Peyer's patch (tissue), 4 donors: ENCODE measurements at regions not wholly inside any gene's neighbourhood (a gene's known extent, or its start where the extent isn't known, plus 50 kb on each side); places are given as distances from the start of the nearest gene placed in this dataset.
A peak's percentile ranks its signal among the peaks of the same experiment; 100 is the strongest.

ENCODE experiments used
- DNase-seq, 3 donors: peaks; one replicate each; pipeline ENCODE4 v3.0.0-alpha.2; 2017 to 2019
- H3K27ac ChIP-seq, 4 donors: fragments of 200-600 bp; sonication (generic); one replicate each; pipeline ENCODE4 v1.5.1; 2016 to 2019
- H3K27me3 ChIP-seq, 2 donors: fragments of 200-600 bp; sonication (generic); one replicate each; pipeline ENCODE4 v1.5.1; 2019
- H3K36me3 ChIP-seq, 3 donors: fragments of 200-600 bp; sonication (generic); one replicate each; pipeline ENCODE4 v1.5.1; 2016 to 2019
- H3K4me1 ChIP-seq, 4 donors: fragments of 200-600 bp; sonication (generic); one replicate each; pipeline ENCODE4 v1.5.1; 2016 to 2019
- H3K4me3 ChIP-seq, 4 donors: fragments of 200-600 bp; sonication (generic); 1 replicate in 3 of 4; 2 replicates in 1 of 4; pipeline ENCODE4 v1.5.1; 2016 to 2019; ENCODE audit warnings: mild to moderate bottlenecking in 1 of 4
- H3K9me3 ChIP-seq, 4 donors: fragments of 200-600 bp; sonication (generic); one replicate each; pipeline ENCODE4 v1.5.1; 2016 to 2019; ENCODE audit warnings: mild to moderate bottlenecking in 1 of 4
- CTCF ChIP-seq, 6 experiments: fragments of 450-650 bp in 4 of 6; fragments of 200-600 bp in 2 of 6; sonication (generic) in 1 of 6; IDR thresholded peaks; one replicate each; pipeline ENCODE4 v1.5.1; 2017 to 2019; ENCODE audit warnings: antibody characterized with exemption in 6 of 6, mild to moderate bottlenecking in 3 of 6, moderate library complexity in 1 of 6
- POLR2A ChIP-seq, 2 donors: fragments of 450-650 bp; IDR thresholded peaks; one replicate each; pipeline ENCODE4 v1.5.1; 2017; ENCODE audit warnings: antibody characterized with exemption in 2 of 2, mild to moderate bottlenecking in 2 of 2, moderate library complexity in 2 of 2

GRCh38 chr3:194876403-194877095 is 190.9 kb downstream of the FAM43A start:
- no peak overlapping the region for H3K4me3 ChIP-seq
- H3K27ac ChIP-seq, result no peak overlapping the region
- no peak for TF ChIP-seq POLR2A (IDR thresholded peaks at IDR 0.05)
- TF ChIP-seq CTCF (IDR thresholded peaks at IDR 0.05), result no peak
- H3K4me1 ChIP-seq, result peaks cover 0 to 35% (median 7%) of the 10 kb centered on the region in 4 donors
- H3K9me3 ChIP-seq, result no peaks in the 10 kb centered on the region
- DNase-seq, result peak in 1 of 3 donors; percentile 10
- no peaks in the 10 kb centered on the region for H3K36me3 ChIP-seq
- no peaks in the 10 kb centered on the region for H3K27me3 ChIP-seq

DNA sequence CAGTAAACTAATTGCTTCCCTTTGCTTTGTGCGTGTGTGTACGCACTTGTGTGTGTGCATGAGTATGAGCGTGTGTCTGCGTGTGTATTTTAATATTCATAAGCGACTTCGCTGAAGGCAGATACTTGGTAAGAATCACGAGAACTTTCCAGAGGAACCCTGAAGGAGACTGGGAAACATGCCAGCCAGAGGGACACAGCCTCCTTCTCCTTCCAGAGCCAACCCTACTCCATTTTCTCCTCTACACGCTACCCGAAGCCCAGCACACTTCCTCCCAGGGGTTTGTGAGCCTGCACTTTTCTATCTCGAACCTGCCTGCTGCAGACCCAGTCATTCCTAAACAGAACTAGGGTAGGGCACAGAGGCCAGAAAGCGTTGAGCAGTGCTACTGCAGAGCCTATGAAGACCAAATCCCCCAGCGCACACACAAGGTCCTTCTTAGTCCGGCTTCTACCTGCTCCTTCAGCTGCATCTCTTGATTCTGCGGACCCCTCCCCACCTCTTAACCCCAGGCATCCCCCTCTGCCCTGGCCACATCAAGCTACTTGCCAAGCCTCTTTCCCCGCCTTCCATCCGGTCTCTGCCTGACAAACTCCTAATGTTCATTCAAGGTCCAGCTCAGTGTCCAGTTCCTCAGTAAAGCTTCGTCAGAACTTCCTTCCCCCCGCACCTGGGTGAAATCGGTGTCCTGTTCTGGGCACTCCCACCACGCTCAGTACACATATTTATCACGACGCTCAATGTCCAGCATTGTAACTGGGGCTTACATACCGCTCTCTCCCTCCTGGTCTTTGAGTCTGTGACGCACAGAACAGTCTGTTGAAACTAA is 191.8 kb downstream of the FAM43A start:
- Histone ChIP-seq H3K9me3 (no peaks in the 10 kb centered on the region), H3K27me3 (no peaks in the 10 kb centered on the region), H3K4me1 (peaks cover 0 to 25% (median 2%) of the 10 kb centered on the region in 4 donors), H3K4me3 (no peak overlapping the region), H3K27ac (no peak overlapping the region), H3K36me3 (no peaks in the 10 kb centered on the region)
- DNase-seq, result peak in 1 of 3 donors; percentile 9
- TF ChIP-seq CTCF (IDR thresholded peaks at IDR 0.05) (no peak), POLR2A (IDR thresholded peaks at IDR 0.05) (no peak)

DNA sequence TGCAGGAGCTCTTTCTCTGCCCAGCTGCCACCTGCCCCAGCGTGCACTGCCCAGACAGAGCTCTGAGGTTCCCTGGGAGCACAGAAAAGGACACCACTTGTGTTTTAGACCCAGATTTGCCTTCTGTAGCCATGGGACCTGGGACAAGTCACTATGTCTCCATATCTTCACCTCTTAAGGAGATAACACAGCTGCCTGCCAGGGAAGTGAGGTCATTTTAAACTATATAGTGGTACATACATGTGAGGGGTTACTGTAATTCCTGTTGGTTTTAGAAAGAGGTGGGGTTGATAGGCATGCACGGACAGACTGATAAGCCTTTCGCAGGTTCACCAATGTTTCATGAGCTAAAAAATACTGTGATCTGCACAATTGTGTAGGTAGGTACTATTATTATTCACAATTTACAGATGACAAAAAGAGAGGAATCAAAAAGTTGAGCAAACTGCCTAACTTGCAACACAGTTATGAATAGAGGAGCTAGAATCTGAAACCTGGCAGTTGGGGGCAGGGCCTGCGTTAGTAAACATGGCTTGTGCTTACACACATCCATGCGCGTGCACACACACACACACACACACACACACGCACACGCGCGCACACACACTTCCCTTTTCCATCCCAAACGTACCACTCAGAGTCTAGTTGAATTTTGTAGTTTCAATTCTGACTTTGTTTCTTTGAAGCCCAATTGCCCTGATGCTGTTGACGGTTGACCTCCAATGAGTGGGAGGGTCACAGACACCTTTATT is 193.6 kb downstream of the FAM43A start:
- H3K27ac ChIP-seq, result peak overlapping the region in 1 of 4 donors; percentile 5

GRCh38 chr3:194879991-194880939 is 194.6 kb downstream of the FAM43A start:
- TF ChIP-seq POLR2A (IDR thresholded peaks at IDR 0.05) (no peak), CTCF (IDR thresholded peaks at IDR 0.05) (no peak)
- Histone ChIP-seq H3K36me3 (no peaks in the 10 kb centered on the region), H3K4me3 (no peak overlapping the region), H3K27me3 (no peaks in the 10 kb centered on the region), H3K27ac (peak overlapping the region in 2 of 4 donors; percentile 25 to 52), H3K9me3 (peaks cover 0 to 9% (median 4%) of the 10 kb centered on the region in 4 donors), H3K4me1 (peaks cover 0 to 17% (median 0%) of the 10 kb centered on the region in 4 donors)
- DNase-seq, result no peak

More for the DNA sequence above, 193.6 kb downstream of the FAM43A start:
- Histone ChIP-seq H3K27me3 (no peaks in the 10 kb centered on the region), H3K4me1 (peaks cover 0 to 17% (median 0%) of the 10 kb centered on the region in 4 donors), H3K9me3 (peaks cover 0 to 9% (median 4%) of the 10 kb centered on the region in 4 donors), H3K36me3 (no peaks in the 10 kb centered on the region), H3K4me3 (no peak overlapping the region)
- TF ChIP-seq CTCF (IDR thresholded peaks at IDR 0.05) (no peak), POLR2A (IDR thresholded peaks at IDR 0.05) (no peak)
- no peak for DNase-seq
